Breast epithelium (tissue), 3 donors: ENCODE measurements at regions not wholly inside any gene's neighbourhood (a gene's known extent, or its start where the extent isn't known, plus 50 kb on each side); places are given as distances from the start of the nearest gene placed in this dataset.

Experiments used
- CTCF ChIP-seq, 3 donors: fragments of 450-650 bp; IDR thresholded peaks; one replicate each; pipeline ENCODE4 v1.5.1; 2016 to 2017; ENCODE audit warnings: antibody characterized with exemption in 3 of 3, mild to moderate bottlenecking in 3 of 3, moderate library complexity in 3 of 3
- POLR2A ChIP-seq: fragments of 450-650 bp; IDR thresholded peaks from one replicate; pipeline ENCODE4 v1.6.1; 2016; ENCODE audit warnings: antibody characterized with exemption, mild to moderate bottlenecking, moderate library complexity

- no peak for TF ChIP-seq POLR2A
- no peak for TF ChIP-seq CTCF (IDR thresholded peaks at IDR 0.05)
Measured at GRCh38 chr5:39559923-39560322, 135.1 kb upstream of the DAB2 start.
